ENCODE measurements at regions not wholly inside any gene's neighbourhood (a gene's known extent, or its start where the extent isn't known, plus 50 kb on each side); places are given as distances from the start of the nearest gene placed in this dataset.

DNA sequence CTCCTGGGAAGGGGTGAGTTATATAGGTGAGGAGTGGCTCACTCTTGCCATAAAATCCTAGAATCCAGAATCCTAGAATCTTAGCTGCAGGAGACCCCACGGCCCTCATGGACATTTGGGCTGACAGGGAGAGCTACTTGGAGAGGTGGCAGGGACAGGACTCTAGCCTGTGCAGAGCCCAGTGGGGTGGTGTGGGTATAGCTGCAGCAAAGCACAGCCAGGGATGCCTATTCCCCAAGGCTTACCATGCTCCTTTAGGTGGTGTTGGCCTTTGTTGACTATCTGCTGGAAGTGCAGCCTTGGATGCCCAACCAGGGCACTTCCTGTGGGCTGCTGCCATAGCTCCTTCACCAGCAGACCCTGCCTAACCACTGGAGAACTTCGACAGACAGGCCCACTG, 70.0 kb upstream of the PTPN3 start:
- TF ChIP-seq FOSL1 (IDR thresholded peaks at IDR 0.05; ENCODE audit: low read depth) (no peak), EGR1 (IDR thresholded peaks at IDR 0.05; ENCODE audit: low read depth) (no peak), POLR2A (IDR thresholded peaks at IDR 0.05; ENCODE audit: borderline replicate concordance, extremely low read depth, insufficient read depth, insufficient read length) (no peak), ZBTB33 (IDR thresholded peaks at IDR 0.05; ENCODE audit: extremely low read depth, insufficient replicate concordance, low read length) (no peak), ELF1 (IDR thresholded peaks at IDR 0.05; ENCODE audit: borderline replicate concordance, low read depth) (no peak)

Measured in HCT116 (cell line).